NCI-H69 (cell line): ENCODE measurements at regions not wholly inside any gene's neighbourhood (a gene's known extent, or its start where the extent isn't known, plus 50 kb on each side); places are given as distances from the start of the nearest gene placed in this dataset.
A peak's percentile ranks its signal among the peaks of the same experiment; 100 is the strongest.

Source experiments
- DNase-seq: peaks from one replicate; lab custom pipeline; 2025; lab: John Stamatoyannopoulos, UW

DNA sequence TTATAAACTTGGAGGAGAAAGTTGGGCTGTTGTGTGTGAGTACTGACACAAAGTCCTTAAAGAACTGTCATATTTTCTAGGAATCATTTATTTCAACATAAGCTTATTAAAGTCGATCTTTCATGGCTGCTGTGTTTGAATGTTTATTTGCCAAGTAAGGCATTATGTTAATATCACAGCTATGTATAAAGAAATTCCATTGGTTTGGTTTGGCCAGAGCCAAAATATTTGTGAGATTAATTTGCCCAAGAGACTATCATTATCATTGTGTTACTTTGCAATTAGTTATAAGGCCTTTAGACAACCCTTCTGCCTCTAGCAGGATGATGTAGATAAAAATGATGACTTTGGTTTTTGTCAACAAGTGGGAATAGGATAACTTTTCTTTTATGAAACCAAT is 240.6 kb upstream of the NT5C1B start:
- no peak for DNase-seq

GRCh38 chr2:18829251-18829902 is 240.0 kb upstream of the NT5C1B start:
- peak; percentile 2 for DNase-seq

- no peak for DNase-seq
These were observed 238.9 kb upstream of the NT5C1B start for GRCh38 chr2:18828296-18828695.

- no peak for DNase-seq
These were observed 236.5 kb upstream of the NT5C1B start for GRCh38 chr2:18825838-18826237.

DNA sequence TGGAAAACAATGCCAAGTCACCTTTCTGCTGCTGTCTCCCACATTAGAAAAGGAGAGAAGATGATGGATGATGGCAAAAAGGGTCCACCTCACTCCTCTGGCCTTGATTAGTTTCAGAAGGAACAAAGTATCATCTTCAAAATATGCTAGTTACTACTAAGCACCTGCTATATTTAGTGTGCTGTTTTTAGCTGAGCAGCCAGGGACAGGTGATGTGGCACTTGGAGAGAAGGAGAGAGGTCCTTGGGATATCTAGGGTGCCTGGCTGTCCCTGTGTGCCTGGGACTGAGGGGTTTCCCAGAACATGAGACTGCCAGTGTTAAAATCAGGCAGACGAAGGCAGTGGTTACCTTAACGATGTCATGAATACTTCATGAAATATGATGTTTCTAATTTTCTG is 235.5 kb upstream of the NT5C1B start:
- DNase-seq = no peak

- DNase-seq = no peak
These were observed 235.0 kb upstream of the NT5C1B start for GRCh38 chr2:18824325-18824790.

- no peak for DNase-seq
These were observed 232.1 kb upstream of the NT5C1B start for GRCh38 chr2:18821431-18821830.

GRCh38 chr2:18820966-18821365 is 231.6 kb upstream of the NT5C1B start:
- no peak for DNase-seq

DNA sequence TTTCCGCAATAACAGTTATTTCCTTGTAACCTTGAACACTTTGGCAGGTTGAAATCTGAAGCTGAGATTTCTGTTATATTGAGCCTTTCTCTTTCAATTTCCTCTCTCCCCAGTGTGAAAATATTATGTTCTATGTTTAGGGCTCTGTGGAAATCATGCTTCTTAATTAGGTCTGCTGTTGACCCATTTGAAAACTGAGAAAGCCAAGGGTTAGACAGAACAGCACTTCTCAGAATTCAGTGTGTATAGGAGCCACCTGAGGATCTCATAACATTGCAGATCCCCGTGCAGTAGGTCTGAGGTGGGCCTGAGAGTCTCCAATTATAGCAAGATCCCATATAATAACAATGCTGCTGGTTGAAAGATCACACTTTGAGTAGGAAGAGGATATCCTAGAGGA is 230.2 kb upstream of the NT5C1B start:
- DNase-seq = no peak

DNA sequence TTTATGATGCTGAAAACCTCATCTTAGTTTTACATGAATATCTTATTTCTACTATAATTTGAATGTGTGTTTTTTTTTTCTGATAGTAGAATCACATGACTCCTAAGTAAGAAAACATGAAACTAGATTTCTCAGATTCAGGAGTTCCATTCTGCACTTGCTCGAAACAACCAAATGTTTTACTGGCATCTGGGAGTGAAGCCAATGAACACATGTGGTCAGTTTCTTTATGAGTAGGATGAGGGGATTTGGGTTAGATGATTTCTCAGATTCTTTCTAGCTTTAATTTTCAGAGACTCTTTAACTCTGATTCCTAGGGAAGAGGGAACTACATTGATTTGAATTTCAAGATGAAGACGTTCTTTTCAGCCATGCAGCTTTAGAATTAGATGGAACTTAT is 225.0 kb upstream of the NT5C1B start:
- DNase-seq = no peak

DNA sequence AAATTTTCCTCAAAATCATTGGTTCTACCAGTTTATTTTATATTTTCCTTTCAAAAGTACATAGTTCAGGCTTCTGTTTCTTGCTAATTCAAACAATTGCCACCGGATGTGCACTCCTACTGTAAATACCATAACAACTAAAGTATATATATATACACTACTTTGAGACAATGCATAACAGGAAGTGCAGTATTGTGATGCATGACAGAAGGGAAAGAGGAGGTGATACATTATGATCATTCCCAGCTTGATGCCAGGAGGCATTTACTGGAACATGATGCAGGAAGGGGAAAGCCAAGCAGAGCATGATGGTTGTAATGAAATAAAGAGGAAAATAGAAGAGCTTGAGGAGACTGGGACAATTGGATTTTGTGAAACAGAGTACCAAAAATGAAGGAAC is 215.2 kb upstream of the NT5C1B start:
- DNase-seq = peak; percentile 3

DNA sequence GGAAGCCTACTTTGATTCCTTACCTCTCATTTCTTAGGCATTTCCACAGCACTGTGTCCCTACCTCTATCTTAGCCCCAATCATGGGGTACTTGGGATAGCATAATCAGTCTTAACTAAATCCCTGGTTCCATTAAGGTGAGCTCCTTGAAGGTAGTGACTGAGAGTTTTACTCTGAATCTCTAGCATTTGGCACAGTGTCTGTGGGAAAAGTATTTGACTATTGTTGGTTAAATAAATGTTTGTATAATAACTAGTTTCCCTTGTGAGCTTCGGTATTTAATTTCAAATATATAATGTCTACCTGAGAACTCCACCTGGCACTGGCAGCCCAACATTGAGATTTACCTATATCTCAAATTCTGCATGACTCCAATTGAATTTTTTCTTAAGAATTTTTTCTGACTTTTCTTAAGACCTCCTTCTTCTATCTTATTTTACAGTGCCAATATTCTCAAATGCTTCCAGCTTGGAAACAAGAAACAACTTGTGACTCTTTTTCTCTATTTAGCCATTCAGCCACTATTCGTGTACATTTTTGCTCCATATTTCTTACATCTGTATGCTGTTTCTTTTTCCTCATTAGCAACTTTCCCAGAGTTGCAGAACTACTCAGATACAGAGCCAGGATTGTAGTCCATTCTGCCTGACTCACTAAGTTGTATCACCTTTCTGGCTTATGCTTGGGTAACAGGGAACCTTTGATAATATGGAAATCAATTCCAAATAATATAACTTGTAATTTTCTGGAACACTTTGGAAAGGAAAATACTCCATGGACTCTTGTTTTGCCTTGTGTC is 214.0 kb upstream of the NT5C1B start:
- DNase-seq = no peak

DNA sequence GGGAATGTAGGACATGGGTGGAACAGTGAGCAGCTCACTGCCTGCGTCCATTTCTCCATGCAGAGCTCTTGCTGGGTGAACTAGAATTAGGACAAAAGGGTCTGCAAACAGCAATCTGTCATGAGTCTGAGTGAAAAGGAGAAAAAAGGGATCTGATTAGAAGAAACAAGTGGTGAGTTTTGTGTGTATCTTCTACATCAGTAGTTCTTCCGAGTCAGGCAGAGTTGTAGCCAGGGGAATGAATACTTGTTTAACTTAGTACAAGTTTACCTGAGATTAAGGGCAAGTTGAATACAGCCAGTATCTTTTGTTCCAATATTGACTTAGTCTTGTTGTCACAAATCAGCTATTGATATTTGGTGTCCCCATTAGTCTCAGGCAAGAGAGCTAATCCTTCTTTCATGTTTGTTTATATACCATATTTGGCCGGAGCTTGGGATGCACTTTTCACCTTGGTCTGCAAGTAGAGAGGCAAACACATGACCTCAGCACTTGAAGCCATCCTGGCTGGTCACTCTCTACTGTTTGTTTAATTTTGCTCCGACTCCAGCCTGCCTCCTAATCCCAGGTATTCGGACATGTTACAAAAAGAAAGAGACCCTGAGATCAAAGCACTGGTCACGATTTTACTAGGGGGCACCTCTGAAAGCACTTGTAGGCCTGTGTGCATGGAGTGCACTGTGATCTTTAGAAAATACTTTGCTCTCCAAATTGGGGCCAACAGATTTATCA is 211.0 kb upstream of the NT5C1B start:
- DNase-seq = no peak

DNA sequence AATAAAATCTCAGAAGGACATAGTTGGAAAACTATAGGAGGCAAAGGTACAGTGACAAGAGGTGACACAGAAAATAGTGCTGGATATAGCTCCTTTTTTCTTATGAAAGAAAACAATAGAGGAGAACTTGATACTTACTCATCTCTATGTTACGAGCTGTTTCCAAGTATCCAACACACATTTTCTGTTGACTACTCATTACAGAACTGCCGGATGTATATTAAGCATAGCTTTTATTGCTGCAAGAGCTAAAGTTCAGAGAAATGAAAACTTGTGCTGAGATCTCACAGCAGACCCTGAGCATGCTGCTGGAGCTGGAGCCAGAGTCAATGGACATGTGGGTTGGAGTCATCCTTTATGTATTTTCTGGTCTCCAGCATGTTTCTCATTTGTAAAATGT is 210.0 kb upstream of the NT5C1B start:
- DNase-seq = no peak

DNA sequence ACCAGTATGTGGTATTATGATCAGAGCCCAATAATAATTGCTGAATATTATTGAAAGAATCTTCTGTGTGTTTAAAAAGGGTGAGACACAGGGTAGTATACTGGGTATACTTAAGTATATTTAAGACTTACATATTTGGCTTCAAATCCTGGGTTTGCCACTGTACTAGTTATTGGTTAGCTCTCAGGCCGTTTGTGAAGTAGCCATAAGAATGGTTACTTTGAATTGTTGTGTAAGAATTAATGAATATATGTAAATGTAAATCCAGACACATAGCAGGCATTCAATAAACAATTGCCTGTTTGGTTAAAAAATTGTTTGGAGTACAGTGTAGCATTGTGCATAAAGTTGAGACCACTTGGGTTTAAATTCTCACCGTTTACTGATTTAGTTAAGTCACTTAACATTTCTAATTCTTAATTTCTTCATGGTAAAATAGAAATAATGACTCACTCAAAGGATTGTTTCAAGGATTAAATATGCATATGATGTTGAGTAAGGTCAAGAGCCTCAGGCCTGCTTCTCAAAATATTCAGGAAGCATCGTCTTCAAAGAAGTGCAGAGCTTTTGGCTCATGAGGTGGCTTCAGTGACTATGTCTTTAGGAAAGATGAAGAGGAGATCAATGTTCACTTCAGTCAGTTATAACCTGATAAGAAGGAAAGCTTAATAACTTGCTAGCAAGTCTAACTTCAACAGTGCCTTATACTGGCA is 207.9 kb upstream of the NT5C1B start:
- no peak for DNase-seq

DNA sequence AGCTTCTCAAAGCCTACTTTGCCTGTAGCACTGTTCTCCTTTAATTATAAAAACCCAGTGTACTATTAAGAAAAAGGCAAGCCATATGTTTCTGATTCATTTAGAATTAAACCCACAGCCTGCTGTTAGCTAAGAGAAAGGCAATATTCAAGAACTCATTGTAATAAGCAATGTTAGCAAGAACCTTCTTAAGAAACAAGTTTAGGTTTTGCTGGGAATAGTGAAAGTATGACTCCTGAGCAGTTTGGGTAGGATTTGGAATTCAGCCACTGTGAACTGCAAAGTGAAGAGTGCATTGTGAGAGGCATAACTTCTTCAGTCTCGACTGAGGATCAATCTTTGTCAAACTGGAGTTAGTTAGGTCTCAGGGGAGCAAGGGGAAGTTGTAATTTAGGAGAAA is 206.5 kb upstream of the NT5C1B start:
- DNase-seq = peak; percentile 48

GRCh38 chr2:18792684-18793083 is 203.3 kb upstream of the NT5C1B start:
- no peak for DNase-seq

- peak; percentile 11 for DNase-seq
These were observed 202.9 kb upstream of the NT5C1B start for GRCh38 chr2:18792226-18792629.

- DNase-seq = no peak
These were observed 201.9 kb upstream of the NT5C1B start for GRCh38 chr2:18791172-18791797.

DNA sequence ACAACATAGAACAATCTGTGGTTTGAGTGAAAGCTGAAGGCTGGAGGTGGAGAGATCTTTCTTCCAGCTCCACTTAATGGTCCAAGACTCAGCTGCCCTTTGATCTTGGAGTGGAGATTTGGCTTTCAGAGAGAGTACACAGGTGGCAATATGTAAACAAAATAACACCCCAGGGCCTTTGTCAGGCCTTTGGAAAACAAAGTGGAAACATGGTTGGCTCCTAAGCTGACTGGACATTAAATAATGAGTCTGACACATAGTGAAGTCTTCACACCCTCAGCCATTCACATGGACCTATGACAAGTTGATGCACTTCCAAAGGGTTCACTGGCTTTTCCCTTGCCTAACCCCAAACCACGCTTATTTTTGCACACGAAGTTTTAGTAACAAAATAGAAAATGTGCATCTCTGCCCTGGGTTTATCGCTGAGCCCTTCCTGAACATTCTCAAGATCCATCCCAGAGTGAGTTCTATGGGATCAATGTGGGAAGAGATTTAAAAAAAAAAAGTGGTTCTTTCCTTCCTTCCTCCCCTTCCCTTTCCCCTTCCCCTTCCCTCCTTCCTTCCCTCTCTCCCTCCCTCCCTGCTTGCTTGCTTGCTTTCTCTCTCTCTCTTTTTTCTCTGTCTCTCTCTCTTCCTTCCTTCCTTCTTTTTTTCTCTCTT is 201.3 kb upstream of the NT5C1B start:
- DNase-seq = peak; percentile 13

GRCh38 chr2:18788592-18788991 is 199.2 kb upstream of the NT5C1B start:
- DNase-seq = peak; percentile 45
